GM18499 (cell line): ENCODE measurements at regions not wholly inside any gene's neighbourhood (a gene's known extent, or its start where the extent isn't known, plus 50 kb on each side); places are given as distances from the start of the nearest gene placed in this dataset.

Source experiments
- ATAC-seq: cut with Tn5 transposase; IDR thresholded peaks from one replicate; pipeline ENCODE4 v1.9.1; 2021; ENCODE audit warnings: moderate number of reproducible peaks; ENCODE audit not compliant: insufficient read depth, unreplicated experiment

- no peak for ATAC-seq
Observed at GRCh38 chr15:69593981-69594966, 141.7 kb downstream of the RPLP1 start.

- ATAC-seq = no peak
Observed at GRCh38 chr15:69595009-69595791, 142.6 kb downstream of the RPLP1 start.

GRCh38 chr15:69597061-69597592, 144.5 kb downstream of the RPLP1 start:
- no peak for ATAC-seq

GRCh38 chr15:69599271-69599670, 146.7 kb downstream of the RPLP1 start:
- ATAC-seq = no peak

GRCh38 chr15:69600556-69601085, 148.0 kb downstream of the RPLP1 start:
- no peak for ATAC-seq

GRCh38 chr15:69601711-69602504, 149.3 kb downstream of the RPLP1 start:
- ATAC-seq = no peak

GRCh38 chr15:69602921-69603320, 150.3 kb downstream of the RPLP1 start:
- no peak for ATAC-seq

- no peak for ATAC-seq
Observed at GRCh38 chr15:69603369-69604071, 150.9 kb downstream of the RPLP1 start.

- ATAC-seq = no peak
Observed at GRCh38 chr15:69604072-69604411, 151.4 kb downstream of the RPLP1 start.

- ATAC-seq = no peak
Observed at GRCh38 chr15:69606144-69606543, 153.5 kb downstream of the RPLP1 start.

GRCh38 chr15:69606921-69607500, 154.4 kb downstream of the RPLP1 start:
- ATAC-seq = no peak

GRCh38 chr15:69608661-69609060, 156.0 kb downstream of the RPLP1 start:
- no peak for ATAC-seq

- no peak for ATAC-seq
Observed at GRCh38 chr15:69609176-69609575, 156.6 kb downstream of the RPLP1 start.

- ATAC-seq = no peak
Observed at GRCh38 chr15:69609776-69610175, 157.2 kb downstream of the RPLP1 start.

GRCh38 chr15:69610277-69610676, 157.7 kb downstream of the RPLP1 start:
- ATAC-seq = no peak

GRCh38 chr15:69610858-69611257, 158.2 kb downstream of the RPLP1 start:
- no peak for ATAC-seq

GRCh38 chr15:69612112-69612511, 159.5 kb downstream of the RPLP1 start:
- no peak for ATAC-seq

- ATAC-seq = no peak
Observed at GRCh38 chr15:69613182-69613581, 160.6 kb downstream of the RPLP1 start.

GRCh38 chr15:69613988-69614387, 161.4 kb downstream of the RPLP1 start:
- ATAC-seq = no peak
